ENCODE measurements at regions not wholly inside any gene's neighbourhood (a gene's known extent, or its start where the extent isn't known, plus 50 kb on each side); places are given as distances from the start of the nearest gene placed in this dataset.

DNA sequence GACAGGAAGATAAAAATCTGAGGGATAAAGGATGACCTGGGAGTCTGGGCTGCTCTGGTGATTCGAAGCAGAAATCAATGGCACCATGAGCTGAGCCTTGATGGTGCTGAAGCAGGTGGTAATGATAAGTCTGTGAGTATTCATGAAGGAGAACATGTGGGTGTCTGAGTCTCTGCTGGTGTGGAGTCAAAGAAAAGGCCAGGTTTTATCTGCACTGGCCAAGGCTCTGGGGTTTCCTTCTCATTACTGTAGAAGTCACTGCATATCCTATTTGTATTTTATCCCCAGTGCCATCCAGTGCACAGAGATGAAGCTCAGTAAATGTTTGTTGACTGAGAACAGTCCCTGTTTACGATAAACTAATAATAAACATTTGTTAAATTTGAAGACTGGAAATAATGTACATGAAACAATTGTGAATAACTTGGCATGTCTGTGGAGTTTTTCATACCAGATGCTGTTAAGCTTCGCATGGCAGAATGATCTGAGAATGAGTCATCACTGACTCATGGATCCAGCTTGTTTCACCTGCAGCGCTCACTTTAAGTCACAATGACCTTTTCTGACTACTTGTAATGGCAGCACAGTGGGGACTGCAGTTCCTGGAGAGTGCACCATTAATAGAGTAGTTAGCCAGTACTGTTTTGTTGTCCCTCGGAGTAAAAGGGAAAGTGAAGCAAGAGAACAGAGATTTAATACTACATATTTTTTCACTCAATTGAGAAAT is 538.5 kb downstream of the HTR7 start (continued):
- TF ChIP-seq, protein P1, sequence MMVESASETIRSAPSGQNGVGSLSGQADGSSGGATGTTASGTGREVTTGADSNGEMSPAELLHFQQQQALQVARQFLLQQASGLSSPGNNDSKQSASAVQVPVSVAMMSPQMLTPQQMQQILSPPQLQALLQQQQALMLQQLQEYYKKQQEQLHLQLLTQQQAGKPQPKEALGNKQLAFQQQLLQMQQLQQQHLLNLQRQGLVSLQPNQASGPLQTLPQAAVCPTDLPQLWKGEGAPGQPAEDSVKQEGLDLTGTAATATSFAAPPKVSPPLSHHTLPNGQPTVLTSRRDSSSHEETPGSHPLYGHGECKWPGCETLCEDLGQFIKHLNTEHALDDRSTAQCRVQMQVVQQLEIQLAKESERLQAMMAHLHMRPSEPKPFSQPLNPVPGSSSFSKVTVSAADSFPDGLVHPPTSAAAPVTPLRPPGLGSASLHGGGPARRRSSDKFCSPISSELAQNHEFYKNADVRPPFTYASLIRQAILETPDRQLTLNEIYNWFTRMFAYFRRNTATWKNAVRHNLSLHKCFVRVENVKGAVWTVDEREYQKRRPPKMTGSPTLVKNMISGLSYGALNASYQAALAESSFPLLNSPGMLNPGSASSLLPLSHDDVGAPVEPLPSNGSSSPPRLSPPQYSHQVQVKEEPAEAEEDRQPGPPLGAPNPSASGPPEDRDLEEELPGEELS (CRISPR knock-in tag; IDR thresholded peaks at IDR 0.05), result peak; percentile 88; the same call in 1 of the 2 replicates
- TF ChIP-seq, protein P2, sequence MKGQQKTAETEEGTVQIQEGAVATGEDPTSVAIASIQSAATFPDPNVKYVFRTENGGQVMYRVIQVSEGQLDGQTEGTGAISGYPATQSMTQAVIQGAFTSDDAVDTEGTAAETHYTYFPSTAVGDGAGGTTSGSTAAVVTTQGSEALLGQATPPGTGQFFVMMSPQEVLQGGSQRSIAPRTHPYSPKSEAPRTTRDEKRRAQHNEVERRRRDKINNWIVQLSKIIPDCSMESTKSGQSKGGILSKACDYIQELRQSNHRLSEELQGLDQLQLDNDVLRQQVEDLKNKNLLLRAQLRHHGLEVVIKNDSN (CRISPR knock-in tag; IDR thresholded peaks at IDR 0.05), result no peak
- no peak for TF ChIP-seq ZNF232 (CRISPR knock-in tag; IDR thresholded peaks at IDR 0.05)
- TF ChIP-seq, protein P3, sequence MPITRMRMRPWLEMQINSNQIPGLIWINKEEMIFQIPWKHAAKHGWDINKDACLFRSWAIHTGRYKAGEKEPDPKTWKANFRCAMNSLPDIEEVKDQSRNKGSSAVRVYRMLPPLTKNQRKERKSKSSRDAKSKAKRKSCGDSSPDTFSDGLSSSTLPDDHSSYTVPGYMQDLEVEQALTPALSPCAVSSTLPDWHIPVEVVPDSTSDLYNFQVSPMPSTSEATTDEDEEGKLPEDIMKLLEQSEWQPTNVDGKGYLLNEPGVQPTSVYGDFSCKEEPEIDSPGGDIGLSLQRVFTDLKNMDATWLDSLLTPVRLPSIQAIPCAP (CRISPR knock-in tag; IDR thresholded peaks at IDR 0.05), result no peak
- TF ChIP-seq ZNF396 (CRISPR knock-in tag; IDR thresholded peaks at IDR 0.05; ENCODE audit: borderline replicate concordance), result no peak
- no peak for TF ChIP-seq ZNF317 (CRISPR knock-in tag; IDR thresholded peaks at IDR 0.05; ENCODE audit: borderline replicate concordance, low read depth)
- no peak for TF ChIP-seq SMAD3 (CRISPR knock-in tag; IDR thresholded peaks at IDR 0.05; ENCODE audit: borderline replicate concordance)
- TF ChIP-seq FOXP1 (CRISPR knock-in tag; IDR thresholded peaks at IDR 0.05; ENCODE audit: borderline replicate concordance), result no peak
- TF ChIP-seq NFATC4 (CRISPR knock-in tag; IDR thresholded peaks at IDR 0.05), result no peak
- peak; percentile 38; the same call in 1 of the 2 replicates for TF ChIP-seq SP1 (CRISPR knock-in tag; conservative IDR thresholded peaks at IDR 0.05)
- TF ChIP-seq, protein P4, sequence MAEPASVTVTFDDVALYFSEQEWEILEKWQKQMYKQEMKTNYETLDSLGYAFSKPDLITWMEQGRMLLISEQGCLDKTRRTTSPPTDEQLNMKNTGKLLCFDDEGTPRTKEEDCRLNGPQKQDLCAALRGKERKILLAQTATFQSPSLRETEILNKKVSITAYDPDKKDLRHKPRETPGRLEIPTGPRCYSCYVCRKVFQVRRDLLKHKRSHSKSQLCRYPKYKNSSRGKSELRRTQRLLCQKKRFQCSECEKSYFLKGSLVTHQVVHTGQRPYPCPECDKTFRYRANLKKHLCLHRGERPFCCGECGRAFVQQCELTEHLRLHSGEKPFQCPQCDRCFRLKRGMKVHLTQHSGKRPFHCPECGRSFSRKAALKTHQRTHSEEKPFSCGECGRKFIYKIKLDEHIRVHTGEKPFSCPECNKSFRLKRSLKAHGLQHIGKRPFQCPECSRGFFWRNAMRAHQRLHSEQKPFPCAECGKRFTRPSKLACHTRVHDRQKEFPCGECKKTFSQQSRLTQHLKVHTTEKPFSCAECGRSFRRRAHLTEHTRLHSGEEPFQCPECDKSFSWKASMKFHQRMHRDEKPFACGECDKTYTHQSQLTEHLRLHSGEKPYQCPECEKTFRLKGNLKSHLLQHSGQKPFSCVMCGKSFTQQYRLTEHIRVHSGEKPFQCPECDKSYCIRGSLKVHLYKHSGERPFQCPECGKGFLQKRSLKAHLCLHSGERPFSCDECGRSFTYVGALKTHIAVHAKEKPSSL (CRISPR knock-in tag; conservative IDR thresholded peaks at IDR 0.05), result peak; percentile 84; the same call in 1 of the 2 replicates
- peak; percentile 41; the same call in 1 of the 2 replicates for TF ChIP-seq MAX (CRISPR knock-in tag; IDR thresholded peaks at IDR 0.05)

DNA sequence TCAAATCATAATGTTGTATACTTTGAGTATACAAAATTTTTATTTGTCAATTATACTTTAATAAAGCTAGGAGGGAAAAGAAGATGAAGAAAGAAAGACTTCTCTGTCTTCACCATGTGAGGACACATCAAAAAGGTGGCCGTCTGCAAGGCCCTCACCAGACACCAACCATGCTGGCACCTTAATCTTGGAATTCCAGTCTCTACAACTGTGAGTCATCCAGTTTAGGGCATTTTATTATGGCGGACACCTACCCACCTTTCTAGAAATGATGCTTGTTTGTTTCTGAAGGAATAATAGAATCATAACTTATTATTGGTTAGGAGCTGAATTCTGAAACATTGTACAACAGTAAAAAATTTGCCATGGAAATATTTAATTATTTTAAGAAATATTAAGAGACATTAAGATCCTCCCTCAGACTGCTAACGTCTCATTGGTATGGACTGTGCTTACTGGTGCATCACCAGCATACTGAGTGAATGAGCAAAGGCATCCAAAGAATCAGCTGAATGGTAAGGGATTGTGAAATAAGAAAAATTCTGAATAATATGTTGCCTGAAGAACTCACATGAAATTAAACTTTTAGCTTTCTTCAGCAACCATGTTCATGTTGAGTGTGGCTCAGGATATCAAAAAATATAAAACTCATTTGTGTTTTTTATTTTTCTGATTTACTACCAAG is 536.6 kb downstream of the HTR7 start:
- DNase-seq (ENCODE audit: low spot score), result no peak
- no peak overlapping the region for H3K4me3 Mint-ChIP-seq
- peaks cover 39% of the 10 kb centered on the region for H3K4me1 Mint-ChIP-seq
- H3K36me3 Mint-ChIP-seq, result no peaks in the 10 kb centered on the region
- no peaks in the 10 kb centered on the region for H3K9me3 Mint-ChIP-seq
- peaks cover 8% of the 10 kb centered on the region for H3K27me3 Mint-ChIP-seq (ENCODE audit: low read depth)
- ChIA-PET CTCF (no interaction called here), POLR2A (no interaction called here)
- ATAC-seq, result no peak
- no peak overlapping the region for H3K27ac Mint-ChIP-seq
- TF ChIP-seq KAT7 (CRISPR knock-in tag; IDR thresholded peaks at IDR 0.05; ENCODE audit: borderline replicate concordance) (no peak), ELF4 (CRISPR knock-in tag; IDR thresholded peaks at IDR 0.05; ENCODE audit: low read depth) (no peak), TEAD1 (CRISPR knock-in tag; IDR thresholded peaks at IDR 0.05) (no peak), SOX15 (CRISPR knock-in tag; IDR thresholded peaks at IDR 0.05) (no peak), E2F1 (CRISPR knock-in tag; IDR thresholded peaks at IDR 0.05) (no peak), ZNF416 (CRISPR knock-in tag; IDR thresholded peaks at IDR 0.05) (no peak), ZNF281 (CRISPR knock-in tag; IDR thresholded peaks at IDR 0.05) (no peak)
- TF ChIP-seq, protein P5, sequence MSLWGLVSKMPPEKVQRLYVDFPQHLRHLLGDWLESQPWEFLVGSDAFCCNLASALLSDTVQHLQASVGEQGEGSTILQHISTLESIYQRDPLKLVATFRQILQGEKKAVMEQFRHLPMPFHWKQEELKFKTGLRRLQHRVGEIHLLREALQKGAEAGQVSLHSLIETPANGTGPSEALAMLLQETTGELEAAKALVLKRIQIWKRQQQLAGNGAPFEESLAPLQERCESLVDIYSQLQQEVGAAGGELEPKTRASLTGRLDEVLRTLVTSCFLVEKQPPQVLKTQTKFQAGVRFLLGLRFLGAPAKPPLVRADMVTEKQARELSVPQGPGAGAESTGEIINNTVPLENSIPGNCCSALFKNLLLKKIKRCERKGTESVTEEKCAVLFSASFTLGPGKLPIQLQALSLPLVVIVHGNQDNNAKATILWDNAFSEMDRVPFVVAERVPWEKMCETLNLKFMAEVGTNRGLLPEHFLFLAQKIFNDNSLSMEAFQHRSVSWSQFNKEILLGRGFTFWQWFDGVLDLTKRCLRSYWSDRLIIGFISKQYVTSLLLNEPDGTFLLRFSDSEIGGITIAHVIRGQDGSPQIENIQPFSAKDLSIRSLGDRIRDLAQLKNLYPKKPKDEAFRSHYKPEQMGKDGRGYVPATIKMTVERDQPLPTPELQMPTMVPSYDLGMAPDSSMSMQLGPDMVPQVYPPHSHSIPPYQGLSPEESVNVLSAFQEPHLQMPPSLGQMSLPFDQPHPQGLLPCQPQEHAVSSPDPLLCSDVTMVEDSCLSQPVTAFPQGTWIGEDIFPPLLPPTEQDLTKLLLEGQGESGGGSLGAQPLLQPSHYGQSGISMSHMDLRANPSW (CRISPR knock-in tag; conservative IDR thresholded peaks at IDR 0.05; ENCODE audit: low read depth), result no peak
- TF ChIP-seq, protein P3 (CRISPR knock-in tag; IDR thresholded peaks at IDR 0.05), result no peak

Measured in WTC11 (cell line).